DND-41 (cell line): ENCODE measurements at regions not wholly inside any gene's neighbourhood (a gene's known extent, or its start where the extent isn't known, plus 50 kb on each side); places are given as distances from the start of the nearest gene placed in this dataset.
"Not testable (repeated sequence)": the region's sequence is repeated elsewhere in the genome, so short reads cannot be mapped to it uniquely, and the experiment has no call there.

ENCODE experiments used
- ATAC-seq: fragments of 200-7000 bp; cut with Tn5 transposase; 3 replicates; pipeline ENCODE4 v1.9.1; 2021; ENCODE audit warnings: low read depth; ENCODE audit not compliant: insufficient read depth
- DNase-seq: peaks from one replicate; pipeline ENCODE4 v3.0.0-alpha.2; 2020
- H2AFZ ChIP-seq: 2 replicates; pipeline ENCODE4 v1.6.0; 2012; ENCODE audit warnings: low read depth, low read length
- H3K27ac ChIP-seq: 2 replicates; pipeline ENCODE4 v1.5.1; 2012; ENCODE audit warnings: low read length, inconsistent platforms
- H3K27me3 ChIP-seq: fragments of 200-600 bp; sonication (generic); 2 replicates; pipeline ENCODE4 v1.6.0; 2012; ENCODE audit warnings: low read length, mild to moderate bottlenecking, inconsistent platforms; ENCODE audit not compliant: insufficient read depth, poor library complexity
- H3K36me3 ChIP-seq: 2 replicates; pipeline ENCODE4 v1.5.1; 2012; ENCODE audit warnings: low read length, inconsistent platforms; ENCODE audit not compliant: insufficient read depth
- H3K4me1 ChIP-seq: 2 replicates; pipeline ENCODE4 v1.5.1; 2012; ENCODE audit warnings: mild to moderate bottlenecking, low read length; ENCODE audit not compliant: insufficient read depth
- H3K4me2 ChIP-seq: 2 replicates; pipeline ENCODE4 v1.6.0; 2012; ENCODE audit warnings: mild to moderate bottlenecking, moderate library complexity, low read length, inconsistent platforms; ENCODE audit not compliant: insufficient read depth
- H3K4me3 ChIP-seq, 2 experiments: fragments of 200-600 bp in 1 of 2; shearing (Covaris generic) in 1 of 2; 2 replicates each; pipeline ENCODE4 v1.5.1; 2012 to 2016; ENCODE audit warnings: inconsistent platforms in 2 of 2, low read length in 2 of 2, mild to moderate bottlenecking in 2 of 2, low read depth in 1 of 2, moderate library complexity in 1 of 2
- H3K79me2 ChIP-seq: 2 replicates; pipeline ENCODE4 v1.6.0; 2012; ENCODE audit warnings: low read length, inconsistent platforms; ENCODE audit not compliant: insufficient read depth
- H3K9ac ChIP-seq: 2 replicates; pipeline ENCODE4 v1.6.0; 2012; ENCODE audit warnings: low read depth, mild to moderate bottlenecking, inconsistent platforms, low read length, moderate library complexity
- H3K9me3 ChIP-seq: 2 replicates; pipeline ENCODE4 v1.5.1; 2012; ENCODE audit warnings: low read length, moderate library complexity, mild to moderate bottlenecking, inconsistent platforms; ENCODE audit not compliant: insufficient read depth, severe bottlenecking
- H4K20me1 ChIP-seq: 2 replicates; pipeline ENCODE4 v1.6.0; 2012; ENCODE audit warnings: low read length; ENCODE audit not compliant: insufficient read depth
- CTCF ChIP-seq: IDR thresholded peaks from 2 replicates; pipeline ENCODE4 v1.5.1; 2012; ENCODE audit warnings: borderline replicate concordance, low read length, moderate library complexity, mild to moderate bottlenecking; ENCODE audit not compliant: poor library complexity, severe bottlenecking; ENCODE audit errors: extremely low read depth
- EZH2 ChIP-seq: IDR thresholded peaks from 3 replicates; pipeline ENCODE4 v1.6.1; 2012; ENCODE audit warnings: borderline replicate concordance, low read depth, mild to moderate bottlenecking, moderate library complexity, low read length, inconsistent platforms; ENCODE audit not compliant: severe bottlenecking

GRCh38 chr6:141510803-141511202 is 621.9 kb upstream of the GJE1 start:
- no peak overlapping the region for H3K9ac ChIP-seq
- H3K4me3 ChIP-seq = no peak overlapping the region
- ATAC-seq (no peak), DNase-seq (no peak)
- TF ChIP-seq CTCF = no peak
- no peak for TF ChIP-seq EZH2
- no peaks in the 10 kb centered on the region for H3K36me3 ChIP-seq
- no peak overlapping the region; the same call in 1 of the 2 replicates for H2AFZ ChIP-seq
- no peaks in the 10 kb centered on the region for H3K79me2 ChIP-seq
- peaks cover 16% of the 10 kb centered on the region for H3K4me1 ChIP-seq
- H3K4me2 ChIP-seq = no peak overlapping the region
- H3K27me3 ChIP-seq = no peaks in the 10 kb centered on the region
- H4K20me1 ChIP-seq = no peaks in the 10 kb centered on the region
- peaks cover 8% of the 10 kb centered on the region for H3K9me3 ChIP-seq
- H3K27ac ChIP-seq = no peak overlapping the region

- not testable (repeated sequence) for H3K4me1 ChIP-seq, H2AFZ ChIP-seq, H3K9ac ChIP-seq, H3K9me3 ChIP-seq, H3K27me3 ChIP-seq, H3K36me3 ChIP-seq, H3K4me2 ChIP-seq, DNase-seq, H4K20me1 ChIP-seq, H3K4me3 ChIP-seq, H3K27ac ChIP-seq, H3K79me2 ChIP-seq, ATAC-seq
These were observed 626.7 kb upstream of the GJE1 start for GRCh38 chr6:141506062-141506461.

GRCh38 chr6:141504318-141504717 is 628.4 kb upstream of the GJE1 start:
- H3K9ac ChIP-seq, H3K4me1 ChIP-seq, H3K36me3 ChIP-seq, H2AFZ ChIP-seq, H3K9me3 ChIP-seq, H3K4me2 ChIP-seq, H4K20me1 ChIP-seq, H3K4me3 ChIP-seq, H3K27ac ChIP-seq, H3K27me3 ChIP-seq, DNase-seq, ATAC-seq, H3K79me2 ChIP-seq: not testable (repeated sequence)

- ATAC-seq (no peak), DNase-seq (no peak)
- Histone ChIP-seq H3K4me1 (peaks cover 4% of the 10 kb centered on the region; the same call in 1 of the 2 replicates), H2AFZ (no peak overlapping the region), H3K4me3 (no peak overlapping the region), H3K9ac (no peak overlapping the region), H3K9me3 (peaks cover 9% of the 10 kb centered on the region), H3K27ac (no peak overlapping the region), H3K27me3 (no peaks in the 10 kb centered on the region), H3K79me2 (no peaks in the 10 kb centered on the region), H3K36me3 (no peaks in the 10 kb centered on the region), H3K4me2 (no peak overlapping the region), H4K20me1 (no peaks in the 10 kb centered on the region)
- TF ChIP-seq EZH2 (no peak), CTCF (no peak)
These were observed 631.1 kb upstream of the GJE1 start for GRCh38 chr6:141501616-141502015.
